ENCODE measurements at regions not wholly inside any gene's neighbourhood (a gene's known extent, or its start where the extent isn't known, plus 50 kb on each side); places are given as distances from the start of the nearest gene placed in this dataset.

GRCh38 chr14:38065106-38065762 lies 142.5 kb upstream of the SSTR1 start:
- no peak for TF ChIP-seq CTCF (IDR thresholded peaks at IDR 0.05; ENCODE audit: poor library complexity, severe bottlenecking)
- TF ChIP-seq POLR2AphosphoS5 (IDR thresholded peaks at IDR 0.05): no peak
- TF ChIP-seq EP300 (conservative IDR thresholded peaks at IDR 0.05; ENCODE audit: poor library complexity, severe bottlenecking): no peak
- no peak for TF ChIP-seq EZH2 (IDR thresholded peaks at IDR 0.05; ENCODE audit: borderline replicate concordance, insufficient read depth, low read length, poor library complexity, severe bottlenecking)

All from neural cell (in vitro differentiated cells).